K562 (cell line): ENCODE measurements at regions not wholly inside any gene's neighbourhood (a gene's known extent, or its start where the extent isn't known, plus 50 kb on each side); places are given as distances from the start of the nearest gene placed in this dataset.

Experiments used
- ATAC-seq: fragments of 200-7000 bp; cut with Tn5 transposase; 3 replicates; pipeline ENCODE4 v1.9.1; 2020; ENCODE audit warnings: moderate library complexity
- BruUV-seq: library from RNA; stranded (reverse); fragments of 400-500 nt; replicated peaks from 2 replicates; lab custom pipeline; 2021; lab: Mats Ljungman, UMichigan
- CTCF ChIA-PET: fragments of 300-600 bp; formaldehyde crosslinking; extraction: SDS; loops from one replicate; lab custom pipeline; 2021; ENCODE audit warnings: low intra/inter-chr PET ratio; lab: Yijun Ruan, JAX
- POLR2A ChIA-PET: fragments of 300-600, 350-650 bp; sonication (Branson Sonifier 250); formaldehyde crosslinking; extraction: SDS; loops from one replicate; lab custom pipeline; 2021; ENCODE audit warnings: antibody characterized with exemption, inconsistent platforms; lab: Yijun Ruan, JAX
- DNase-seq, 4 experiments: peaks; one replicate each; pipeline versions ENCODE4 v3.0.0 to v3.0.0-alpha.2; 2011 to 2018; ENCODE audit warnings: low spot score in 3 of 4, mixed read lengths in 3 of 4; ENCODE audit errors: extremely low read depth in 1 of 4
- FAIRE-seq: peaks from 2 replicates; lab custom pipeline; 2011; peaks lifted over from hg19 to GRCh38; lab: Jason Lieb, UNC
- H2AFZ ChIP-seq: 2 replicates; pipeline ENCODE4 v1.6.0; 2011; ENCODE audit warnings: low read depth, low read length, control low read depth, inconsistent platforms
- H3K27ac ChIP-seq: fragments of 200-600 bp; 3 replicates; pipeline ENCODE4 v1.8.0; 2011; ENCODE audit warnings: low read depth, mild to moderate bottlenecking, control low read depth, inconsistent platforms, low read length, moderate library complexity, mixed read lengths; ENCODE audit errors: extremely low read depth
- H3K27me3 ChIP-seq, 2 experiments: fragments of 300-600 bp in 1 of 2; 2 replicates in 1 of 2; 3 replicates in 1 of 2; pipeline versions ENCODE4 v1.6.0 to v1.8.0; 2011; ENCODE audit warnings: inconsistent platforms in 2 of 2, low read length in 2 of 2, mild to moderate bottlenecking in 1 of 2, mixed read lengths in 1 of 2, moderate library complexity in 1 of 2; ENCODE audit not compliant: control insufficient read depth in 2 of 2, insufficient read depth in 2 of 2
- H3K36me3 ChIP-seq: fragments of 300-600 bp; 3 replicates; pipeline ENCODE4 v1.8.0; 2011; ENCODE audit warnings: mild to moderate bottlenecking, low read length, inconsistent platforms; ENCODE audit not compliant: control insufficient read depth, insufficient read depth
- H3K4me1 ChIP-seq, 2 experiments: fragments of 200-600 bp in 1 of 2; replicated peaks in 1 of 2; 2 replicates in 1 of 2; 3 replicates in 1 of 2; pipeline versions ENCODE4 v1.5.1 to v1.8.0; 2011; ENCODE audit warnings: inconsistent platforms in 2 of 2, low read length in 2 of 2, mild to moderate bottlenecking in 1 of 2, mixed read lengths in 1 of 2, moderate library complexity in 1 of 2; ENCODE audit not compliant: control insufficient read depth in 2 of 2, insufficient read depth in 2 of 2
- H3K4me2 ChIP-seq: 2 replicates; pipeline ENCODE4 v1.6.1; 2011; ENCODE audit warnings: low read length, control low read depth, inconsistent platforms, mixed read lengths; ENCODE audit not compliant: insufficient read depth
- H3K4me3 ChIP-seq: fragments of 200-600 bp; sonication (generic), shearing (Covaris generic); 2 replicates; pipeline ENCODE4 v1.5.1; 2016; ENCODE audit warnings: control low read depth, inconsistent platforms
- H3K79me2 ChIP-seq: fragments of 200-600 bp; 3 replicates; pipeline ENCODE4 v1.8.0; 2011; ENCODE audit warnings: low read length, inconsistent platforms; ENCODE audit not compliant: control insufficient read depth, insufficient read depth
- H3K9ac ChIP-seq, 2 experiments: 2 replicates each; pipeline versions ENCODE4 v1.6.0 to v1.6.1; 2011; ENCODE audit warnings: low read depth in 2 of 2, low read length in 2 of 2, control low read depth in 1 of 2, inconsistent platforms in 1 of 2, mild to moderate bottlenecking in 1 of 2, mixed read lengths in 1 of 2; ENCODE audit not compliant: insufficient read depth in 1 of 2
- H3K9me1 ChIP-seq: one replicate; pipeline ENCODE4 v1.6.0; 2011; ENCODE audit warnings: inconsistent platforms, mild to moderate bottlenecking, low read length, moderate library complexity; ENCODE audit not compliant: control insufficient read depth, insufficient read depth
- H3K9me3 ChIP-seq: replicated peaks from 2 replicates; pipeline ENCODE4 v1.5.1; 2011; ENCODE audit warnings: low read depth, low read length, inconsistent platforms; ENCODE audit not compliant: control insufficient read depth, insufficient read depth
- H4K20me1 ChIP-seq: replicated peaks from 2 replicates; pipeline ENCODE4 v1.6.1; 2011; ENCODE audit warnings: low read length, inconsistent platforms, mixed read lengths; ENCODE audit not compliant: control insufficient read depth, insufficient read depth
- ERF ChIP-seq: fragments of 450-650 bp; formaldehyde crosslinking; IDR thresholded peaks from 2 replicates; pipeline ENCODE4 v1.4.0; 2020; ENCODE audit warnings: mild to moderate bottlenecking, mixed read lengths
- GTF2A2 ChIP-seq: IDR thresholded peaks from 2 replicates; pipeline ENCODE4 v1.6.1; 2016; ENCODE audit warnings: mild to moderate bottlenecking, missing genetic modification characterization, missing compliant biosample characterization
- POLR2AphosphoS2 ChIP-seq: IDR thresholded peaks from 2 replicates; pipeline ENCODE4 v1.6.1; 2012; ENCODE audit warnings: low read length, improper control_type of control experiment
- RHOXF2B ChIP-seq: fragments of 250-450 bp; sonication (Bioruptor Pico); conservative IDR thresholded peaks from 2 replicates; pipeline ENCODE4 v1.5.1; 2021
- WGBS: fragments of 100-300 bp; shearing (Covaris generic); methylation state at CpG from one replicate; pipeline ENCODE4 v1.1.6; 2016; ENCODE audit warnings: low coverage, mixed read lengths; ENCODE audit not compliant: insufficient coverage; ENCODE audit errors: missing lambda C conversion rate; 5-methylcytosine and 5-hydroxymethylcytosine counted together
- in situ Hi-C: fragments of 300-500 bp; cut with MboI; formaldehyde crosslinking; loops from 4 replicates; pipeline ENCODE4 v1.15.0; 2018; ENCODE audit warnings: inconsistent platforms, mixed read lengths
- intact Hi-C: fragments of 100-400 bp; cut with micrococcal nuclease; formaldehyde crosslinking; loops from 2 replicates; pipeline ENCODE4 v1.14.2; 2022
- TF ChIP-seq, protein P1 (sequence below): fragments of 200-600 bp; sonication (generic); IDR thresholded peaks from one replicate; pipeline ENCODE4 v1.6.1; 2012; ENCODE audit warnings: mild to moderate bottlenecking, low read depth, low read length, inconsistent platforms
- TF ChIP-seq, protein P2 (sequence below): IDR thresholded peaks from 2 replicates; pipeline ENCODE4 v1.6.1; 2011; ENCODE audit warnings: borderline replicate concordance, low read depth, mild to moderate bottlenecking, moderate library complexity, low read length; ENCODE audit not compliant: insufficient read depth, poor library complexity, severe bottlenecking
- TF ChIP-seq, protein P3 (sequence below): sonication (generic); formaldehyde crosslinking; IDR thresholded peaks from 2 replicates; pipeline ENCODE4 v1.8.0; 2022; ENCODE audit warnings: mild to moderate bottlenecking, low read depth, missing genetic modification reagents

DNA sequence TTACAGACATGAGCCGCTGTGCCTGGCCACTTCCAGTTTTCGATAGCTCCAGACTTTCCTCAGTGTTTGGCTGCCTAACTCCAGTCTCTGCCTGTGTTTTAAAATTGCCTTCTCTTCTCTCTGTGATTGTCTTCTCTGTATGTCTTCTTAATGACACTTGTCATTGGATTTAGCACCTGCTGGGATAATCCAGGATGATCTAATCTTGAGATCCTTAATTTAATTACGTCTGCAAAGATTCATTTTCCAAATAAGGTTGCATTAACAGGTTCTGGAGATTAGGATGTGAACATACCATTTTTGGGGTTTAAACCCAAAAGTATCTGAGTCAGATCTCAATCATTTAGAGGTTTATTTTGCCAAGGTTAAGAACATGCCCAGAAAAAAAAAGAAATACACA, 222.2 kb upstream of the PDZRN3 start:
- H2AFZ ChIP-seq: no peak overlapping the region
- no peaks in the 10 kb centered on the region for H3K36me3 ChIP-seq
- H3K4me2 ChIP-seq: no peak overlapping the region
- in situ Hi-C loops (no loop called here), intact Hi-C loops (no loop called here)
- FAIRE-seq (no peak), ATAC-seq (no peak), DNase-seq (no peak)
- no peaks in the 10 kb centered on the region for H3K4me1 ChIP-seq
- H3K4me3 ChIP-seq: no peak overlapping the region
- no peaks in the 10 kb centered on the region for H4K20me1 ChIP-seq
- POLR2A ChIA-PET: no interaction called here
- no TSS peak for BruUV-seq
- H3K9me1 ChIP-seq: no peaks in the 10 kb centered on the region
- no peaks in the 10 kb centered on the region for H3K79me2 ChIP-seq
- H3K9ac ChIP-seq: no peak overlapping the region
- H3K9me3 ChIP-seq: no peaks in the 10 kb centered on the region
- H3K27me3 ChIP-seq: no peaks in the 10 kb centered on the region
- H3K27ac ChIP-seq: no peak overlapping the region
- 0% methylated on average over 2 of the region's 3 CpGs for WGBS
- CTCF ChIA-PET: no interaction called here
- TF ChIP-seq RHOXF2B (no peak), ERF (no peak), GTF2A2 (tag) (no peak), POLR2AphosphoS2 (no peak)
- TF ChIP-seq, protein P1, sequence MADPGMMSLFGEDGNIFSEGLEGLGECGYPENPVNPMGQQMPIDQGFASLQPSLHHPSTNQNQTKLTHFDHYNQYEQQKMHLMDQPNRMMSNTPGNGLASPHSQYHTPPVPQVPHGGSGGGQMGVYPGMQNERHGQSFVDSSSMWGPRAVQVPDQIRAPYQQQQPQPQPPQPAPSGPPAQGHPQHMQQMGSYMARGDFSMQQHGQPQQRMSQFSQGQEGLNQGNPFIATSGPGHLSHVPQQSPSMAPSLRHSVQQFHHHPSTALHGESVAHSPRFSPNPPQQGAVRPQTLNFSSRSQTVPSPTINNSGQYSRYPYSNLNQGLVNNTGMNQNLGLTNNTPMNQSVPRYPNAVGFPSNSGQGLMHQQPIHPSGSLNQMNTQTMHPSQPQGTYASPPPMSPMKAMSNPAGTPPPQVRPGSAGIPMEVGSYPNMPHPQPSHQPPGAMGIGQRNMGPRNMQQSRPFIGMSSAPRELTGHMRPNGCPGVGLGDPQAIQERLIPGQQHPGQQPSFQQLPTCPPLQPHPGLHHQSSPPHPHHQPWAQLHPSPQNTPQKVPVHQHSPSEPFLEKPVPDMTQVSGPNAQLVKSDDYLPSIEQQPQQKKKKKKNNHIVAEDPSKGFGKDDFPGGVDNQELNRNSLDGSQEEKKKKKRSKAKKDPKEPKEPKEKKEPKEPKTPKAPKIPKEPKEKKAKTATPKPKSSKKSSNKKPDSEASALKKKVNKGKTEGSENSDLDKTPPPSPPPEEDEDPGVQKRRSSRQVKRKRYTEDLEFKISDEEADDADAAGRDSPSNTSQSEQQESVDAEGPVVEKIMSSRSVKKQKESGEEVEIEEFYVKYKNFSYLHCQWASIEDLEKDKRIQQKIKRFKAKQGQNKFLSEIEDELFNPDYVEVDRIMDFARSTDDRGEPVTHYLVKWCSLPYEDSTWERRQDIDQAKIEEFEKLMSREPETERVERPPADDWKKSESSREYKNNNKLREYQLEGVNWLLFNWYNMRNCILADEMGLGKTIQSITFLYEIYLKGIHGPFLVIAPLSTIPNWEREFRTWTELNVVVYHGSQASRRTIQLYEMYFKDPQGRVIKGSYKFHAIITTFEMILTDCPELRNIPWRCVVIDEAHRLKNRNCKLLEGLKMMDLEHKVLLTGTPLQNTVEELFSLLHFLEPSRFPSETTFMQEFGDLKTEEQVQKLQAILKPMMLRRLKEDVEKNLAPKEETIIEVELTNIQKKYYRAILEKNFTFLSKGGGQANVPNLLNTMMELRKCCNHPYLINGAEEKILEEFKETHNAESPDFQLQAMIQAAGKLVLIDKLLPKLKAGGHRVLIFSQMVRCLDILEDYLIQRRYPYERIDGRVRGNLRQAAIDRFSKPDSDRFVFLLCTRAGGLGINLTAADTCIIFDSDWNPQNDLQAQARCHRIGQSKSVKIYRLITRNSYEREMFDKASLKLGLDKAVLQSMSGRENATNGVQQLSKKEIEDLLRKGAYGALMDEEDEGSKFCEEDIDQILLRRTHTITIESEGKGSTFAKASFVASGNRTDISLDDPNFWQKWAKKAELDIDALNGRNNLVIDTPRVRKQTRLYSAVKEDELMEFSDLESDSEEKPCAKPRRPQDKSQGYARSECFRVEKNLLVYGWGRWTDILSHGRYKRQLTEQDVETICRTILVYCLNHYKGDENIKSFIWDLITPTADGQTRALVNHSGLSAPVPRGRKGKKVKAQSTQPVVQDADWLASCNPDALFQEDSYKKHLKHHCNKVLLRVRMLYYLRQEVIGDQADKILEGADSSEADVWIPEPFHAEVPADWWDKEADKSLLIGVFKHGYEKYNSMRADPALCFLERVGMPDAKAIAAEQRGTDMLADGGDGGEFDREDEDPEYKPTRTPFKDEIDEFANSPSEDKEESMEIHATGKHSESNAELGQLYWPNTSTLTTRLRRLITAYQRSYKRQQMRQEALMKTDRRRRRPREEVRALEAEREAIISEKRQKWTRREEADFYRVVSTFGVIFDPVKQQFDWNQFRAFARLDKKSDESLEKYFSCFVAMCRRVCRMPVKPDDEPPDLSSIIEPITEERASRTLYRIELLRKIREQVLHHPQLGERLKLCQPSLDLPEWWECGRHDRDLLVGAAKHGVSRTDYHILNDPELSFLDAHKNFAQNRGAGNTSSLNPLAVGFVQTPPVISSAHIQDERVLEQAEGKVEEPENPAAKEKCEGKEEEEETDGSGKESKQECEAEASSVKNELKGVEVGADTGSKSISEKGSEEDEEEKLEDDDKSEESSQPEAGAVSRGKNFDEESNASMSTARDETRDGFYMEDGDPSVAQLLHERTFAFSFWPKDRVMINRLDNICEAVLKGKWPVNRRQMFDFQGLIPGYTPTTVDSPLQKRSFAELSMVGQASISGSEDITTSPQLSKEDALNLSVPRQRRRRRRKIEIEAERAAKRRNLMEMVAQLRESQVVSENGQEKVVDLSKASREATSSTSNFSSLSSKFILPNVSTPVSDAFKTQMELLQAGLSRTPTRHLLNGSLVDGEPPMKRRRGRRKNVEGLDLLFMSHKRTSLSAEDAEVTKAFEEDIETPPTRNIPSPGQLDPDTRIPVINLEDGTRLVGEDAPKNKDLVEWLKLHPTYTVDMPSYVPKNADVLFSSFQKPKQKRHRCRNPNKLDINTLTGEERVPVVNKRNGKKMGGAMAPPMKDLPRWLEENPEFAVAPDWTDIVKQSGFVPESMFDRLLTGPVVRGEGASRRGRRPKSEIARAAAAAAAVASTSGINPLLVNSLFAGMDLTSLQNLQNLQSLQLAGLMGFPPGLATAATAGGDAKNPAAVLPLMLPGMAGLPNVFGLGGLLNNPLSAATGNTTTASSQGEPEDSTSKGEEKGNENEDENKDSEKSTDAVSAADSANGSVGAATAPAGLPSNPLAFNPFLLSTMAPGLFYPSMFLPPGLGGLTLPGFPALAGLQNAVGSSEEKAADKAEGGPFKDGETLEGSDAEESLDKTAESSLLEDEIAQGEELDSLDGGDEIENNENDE: no peak
- TF ChIP-seq, protein P2, sequence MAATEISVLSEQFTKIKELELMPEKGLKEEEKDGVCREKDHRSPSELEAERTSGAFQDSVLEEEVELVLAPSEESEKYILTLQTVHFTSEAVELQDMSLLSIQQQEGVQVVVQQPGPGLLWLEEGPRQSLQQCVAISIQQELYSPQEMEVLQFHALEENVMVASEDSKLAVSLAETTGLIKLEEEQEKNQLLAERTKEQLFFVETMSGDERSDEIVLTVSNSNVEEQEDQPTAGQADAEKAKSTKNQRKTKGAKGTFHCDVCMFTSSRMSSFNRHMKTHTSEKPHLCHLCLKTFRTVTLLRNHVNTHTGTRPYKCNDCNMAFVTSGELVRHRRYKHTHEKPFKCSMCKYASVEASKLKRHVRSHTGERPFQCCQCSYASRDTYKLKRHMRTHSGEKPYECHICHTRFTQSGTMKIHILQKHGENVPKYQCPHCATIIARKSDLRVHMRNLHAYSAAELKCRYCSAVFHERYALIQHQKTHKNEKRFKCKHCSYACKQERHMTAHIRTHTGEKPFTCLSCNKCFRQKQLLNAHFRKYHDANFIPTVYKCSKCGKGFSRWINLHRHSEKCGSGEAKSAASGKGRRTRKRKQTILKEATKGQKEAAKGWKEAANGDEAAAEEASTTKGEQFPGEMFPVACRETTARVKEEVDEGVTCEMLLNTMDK: no peak
- TF ChIP-seq, protein P3, sequence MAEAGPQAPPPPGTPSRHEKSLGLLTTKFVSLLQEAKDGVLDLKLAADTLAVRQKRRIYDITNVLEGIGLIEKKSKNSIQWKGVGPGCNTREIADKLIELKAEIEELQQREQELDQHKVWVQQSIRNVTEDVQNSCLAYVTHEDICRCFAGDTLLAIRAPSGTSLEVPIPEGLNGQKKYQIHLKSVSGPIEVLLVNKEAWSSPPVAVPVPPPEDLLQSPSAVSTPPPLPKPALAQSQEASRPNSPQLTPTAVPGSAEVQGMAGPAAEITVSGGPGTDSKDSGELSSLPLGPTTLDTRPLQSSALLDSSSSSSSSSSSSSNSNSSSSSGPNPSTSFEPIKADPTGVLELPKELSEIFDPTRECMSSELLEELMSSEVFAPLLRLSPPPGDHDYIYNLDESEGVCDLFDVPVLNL: no peak
